ENCODE measurements at regions not wholly inside any gene's neighbourhood (a gene's known extent, or its start where the extent isn't known, plus 50 kb on each side); places are given as distances from the start of the nearest gene placed in this dataset.

GRCh38 chr7:67392596-67393438 lies 396.2 kb downstream of the TYW1 start:
- no peak for TF ChIP-seq CTCF (IDR thresholded peaks at IDR 0.05; ENCODE audit: low read depth, low read length, missing input control)
- no peak for TF ChIP-seq JUND (IDR thresholded peaks at IDR 0.05)
- TF ChIP-seq, protein P1, sequence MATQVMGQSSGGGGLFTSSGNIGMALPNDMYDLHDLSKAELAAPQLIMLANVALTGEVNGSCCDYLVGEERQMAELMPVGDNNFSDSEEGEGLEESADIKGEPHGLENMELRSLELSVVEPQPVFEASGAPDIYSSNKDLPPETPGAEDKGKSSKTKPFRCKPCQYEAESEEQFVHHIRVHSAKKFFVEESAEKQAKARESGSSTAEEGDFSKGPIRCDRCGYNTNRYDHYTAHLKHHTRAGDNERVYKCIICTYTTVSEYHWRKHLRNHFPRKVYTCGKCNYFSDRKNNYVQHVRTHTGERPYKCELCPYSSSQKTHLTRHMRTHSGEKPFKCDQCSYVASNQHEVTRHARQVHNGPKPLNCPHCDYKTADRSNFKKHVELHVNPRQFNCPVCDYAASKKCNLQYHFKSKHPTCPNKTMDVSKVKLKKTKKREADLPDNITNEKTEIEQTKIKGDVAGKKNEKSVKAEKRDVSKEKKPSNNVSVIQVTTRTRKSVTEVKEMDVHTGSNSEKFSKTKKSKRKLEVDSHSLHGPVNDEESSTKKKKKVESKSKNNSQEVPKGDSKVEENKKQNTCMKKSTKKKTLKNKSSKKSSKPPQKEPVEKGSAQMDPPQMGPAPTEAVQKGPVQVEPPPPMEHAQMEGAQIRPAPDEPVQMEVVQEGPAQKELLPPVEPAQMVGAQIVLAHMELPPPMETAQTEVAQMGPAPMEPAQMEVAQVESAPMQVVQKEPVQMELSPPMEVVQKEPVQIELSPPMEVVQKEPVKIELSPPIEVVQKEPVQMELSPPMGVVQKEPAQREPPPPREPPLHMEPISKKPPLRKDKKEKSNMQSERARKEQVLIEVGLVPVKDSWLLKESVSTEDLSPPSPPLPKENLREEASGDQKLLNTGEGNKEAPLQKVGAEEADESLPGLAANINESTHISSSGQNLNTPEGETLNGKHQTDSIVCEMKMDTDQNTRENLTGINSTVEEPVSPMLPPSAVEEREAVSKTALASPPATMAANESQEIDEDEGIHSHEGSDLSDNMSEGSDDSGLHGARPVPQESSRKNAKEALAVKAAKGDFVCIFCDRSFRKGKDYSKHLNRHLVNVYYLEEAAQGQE (IDR thresholded peaks at IDR 0.05): no peak
- no peak for TF ChIP-seq TAF1 (conservative IDR thresholded peaks at IDR 0.05)
- TF ChIP-seq ATF3 (IDR thresholded peaks at IDR 0.05): no peak
- TF ChIP-seq SP1 (IDR thresholded peaks at IDR 0.05): no peak
- no peak for TF ChIP-seq RAD21 (IDR thresholded peaks at IDR 0.05)
- no peak for TF ChIP-seq RXRA (IDR thresholded peaks at IDR 0.05)
- no peak for TF ChIP-seq GABPA (IDR thresholded peaks at IDR 0.05 in 1 of 2, conservative IDR thresholded peaks at IDR 0.05 in 1 of 2)
- no peak for TF ChIP-seq MAX (IDR thresholded peaks at IDR 0.05)
- no peak for TF ChIP-seq EGR1 (IDR thresholded peaks at IDR 0.05; ENCODE audit: low read depth in 2 of 2)
